HL-60 (cell line): ENCODE measurements at regions not wholly inside any gene's neighbourhood (a gene's known extent, or its start where the extent isn't known, plus 50 kb on each side); places are given as distances from the start of the nearest gene placed in this dataset.

Experiments used
- CTCF ChIP-seq: IDR thresholded peaks from one replicate; pipeline ENCODE4 v1.5.1; 2011; ENCODE audit warnings: low read length, control low read depth, inconsistent platforms; ENCODE audit not compliant: insufficient read depth
- GABPA ChIP-seq: IDR thresholded peaks from 2 replicates; pipeline ENCODE4 v1.6.1; 2012; ENCODE audit warnings: low read depth
- POLR2AphosphoS5 ChIP-seq: IDR thresholded peaks from 2 replicates; pipeline ENCODE4 v1.6.1; 2012; ENCODE audit warnings: low read depth
- REST ChIP-seq: IDR thresholded peaks from 2 replicates; pipeline ENCODE4 v1.6.1; 2012; ENCODE audit warnings: low read depth; ENCODE audit not compliant: insufficient replicate concordance
- SPI1 ChIP-seq: IDR thresholded peaks from 2 replicates; pipeline ENCODE4 v1.6.1; 2012; ENCODE audit warnings: low read depth, mild to moderate bottlenecking, borderline replicate concordance

- TF ChIP-seq CTCF (no peak), POLR2AphosphoS5 (no peak), REST (no peak), SPI1 (no peak), GABPA (no peak)
Observed at GRCh38 chr2:193845604-193846003, 1650.9 kb upstream of the TMEFF2 start.
